ENCODE measurements at regions not wholly inside any gene's neighbourhood (a gene's known extent, or its start where the extent isn't known, plus 50 kb on each side); places are given as distances from the start of the nearest gene placed in this dataset.

- peaks cover 6% of the 10 kb centered on the region; the same call in 1 of the 2 replicates for H3K4me1 ChIP-seq (ENCODE audit: insufficient read depth)
- Mint-ChIP-seq H3K4me3 (no peak overlapping the region), H3K4me1 (peaks cover 5% of the 10 kb centered on the region), H3K27me3 (ENCODE audit: insufficient read depth, low read depth, poor library complexity) (no peaks in the 10 kb centered on the region), H3K9me3 (no peaks in the 10 kb centered on the region), H3K36me3 (ENCODE audit: low read depth) (no peaks in the 10 kb centered on the region), H3K27ac (no peak overlapping the region)
- no peaks in the 10 kb centered on the region for H3F3A ChIP-seq (replicated peaks; ENCODE audit: low read depth)
- H3K27me3 ChIP-seq (ENCODE audit: insufficient read depth) = no peaks in the 10 kb centered on the region
- no peak for TF ChIP-seq EZH2phosphoT487 (IDR thresholded peaks at IDR 0.05; ENCODE audit: unreplicated experiment)
- TF ChIP-seq NANOG (IDR thresholded peaks at IDR 0.05; ENCODE audit: borderline replicate concordance) = no peak
- no peak for TF ChIP-seq ZNF462 (CRISPR knock-in tag; IDR thresholded peaks at IDR 0.05)
- TF ChIP-seq, protein P1, sequence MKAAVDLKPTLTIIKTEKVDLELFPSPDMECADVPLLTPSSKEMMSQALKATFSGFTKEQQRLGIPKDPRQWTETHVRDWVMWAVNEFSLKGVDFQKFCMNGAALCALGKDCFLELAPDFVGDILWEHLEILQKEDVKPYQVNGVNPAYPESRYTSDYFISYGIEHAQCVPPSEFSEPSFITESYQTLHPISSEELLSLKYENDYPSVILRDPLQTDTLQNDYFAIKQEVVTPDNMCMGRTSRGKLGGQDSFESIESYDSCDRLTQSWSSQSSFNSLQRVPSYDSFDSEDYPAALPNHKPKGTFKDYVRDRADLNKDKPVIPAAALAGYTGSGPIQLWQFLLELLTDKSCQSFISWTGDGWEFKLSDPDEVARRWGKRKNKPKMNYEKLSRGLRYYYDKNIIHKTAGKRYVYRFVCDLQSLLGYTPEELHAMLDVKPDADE (IDR thresholded peaks at IDR 0.05) = no peak
- TF ChIP-seq, protein P2, sequence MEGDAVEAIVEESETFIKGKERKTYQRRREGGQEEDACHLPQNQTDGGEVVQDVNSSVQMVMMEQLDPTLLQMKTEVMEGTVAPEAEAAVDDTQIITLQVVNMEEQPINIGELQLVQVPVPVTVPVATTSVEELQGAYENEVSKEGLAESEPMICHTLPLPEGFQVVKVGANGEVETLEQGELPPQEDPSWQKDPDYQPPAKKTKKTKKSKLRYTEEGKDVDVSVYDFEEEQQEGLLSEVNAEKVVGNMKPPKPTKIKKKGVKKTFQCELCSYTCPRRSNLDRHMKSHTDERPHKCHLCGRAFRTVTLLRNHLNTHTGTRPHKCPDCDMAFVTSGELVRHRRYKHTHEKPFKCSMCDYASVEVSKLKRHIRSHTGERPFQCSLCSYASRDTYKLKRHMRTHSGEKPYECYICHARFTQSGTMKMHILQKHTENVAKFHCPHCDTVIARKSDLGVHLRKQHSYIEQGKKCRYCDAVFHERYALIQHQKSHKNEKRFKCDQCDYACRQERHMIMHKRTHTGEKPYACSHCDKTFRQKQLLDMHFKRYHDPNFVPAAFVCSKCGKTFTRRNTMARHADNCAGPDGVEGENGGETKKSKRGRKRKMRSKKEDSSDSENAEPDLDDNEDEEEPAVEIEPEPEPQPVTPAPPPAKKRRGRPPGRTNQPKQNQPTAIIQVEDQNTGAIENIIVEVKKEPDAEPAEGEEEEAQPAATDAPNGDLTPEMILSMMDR (conservative IDR thresholded peaks at IDR 0.05; ENCODE audit: low read depth in 2 of 2) = no peak
- no peak for TF ChIP-seq ZNF114 (CRISPR knock-in tag; IDR thresholded peaks at IDR 0.05)
- no peak overlapping the region for H2AFZ ChIP-seq
- H3K9me2 ChIP-seq (ENCODE audit: insufficient read depth) = no peaks in the 10 kb centered on the region; the same call in none of the 2 replicates
- H3K27ac ChIP-seq (ENCODE audit: low read depth) = no peak overlapping the region
- no peaks in the 10 kb centered on the region for H4K20me1 ChIP-seq (replicated peaks; ENCODE audit: insufficient read depth)
- no peak overlapping the region for H3K4me2 ChIP-seq
- no peak overlapping the region for H3K4me3 ChIP-seq
- ATAC-seq = no peak
- no peak for DNase-seq (ENCODE audit: low spot score)
- H3K36me3 ChIP-seq (ENCODE audit: insufficient read depth) = no peaks in the 10 kb centered on the region
- H3K79me2 ChIP-seq (replicated peaks; ENCODE audit: insufficient read depth) = no peaks in the 10 kb centered on the region
Observed at GRCh38 chr2:184272056-184272455, 326.3 kb upstream of the ZNF804A start.

All from GM23338 (cell line).